Testis (tissue), 2 donors: ENCODE measurements at regions not wholly inside any gene's neighbourhood (a gene's known extent, or its start where the extent isn't known, plus 50 kb on each side); places are given as distances from the start of the nearest gene placed in this dataset.

Experiments
- CTCF ChIP-seq, 3 experiments: fragments of 450-650 bp in 2 of 3; fragments of 200-600 bp in 1 of 3; sonication (generic) in 1 of 3; IDR thresholded peaks; one replicate each; pipeline ENCODE4 v1.5.1; 2016 to 2019; ENCODE audit warnings: antibody characterized with exemption in 3 of 3, mild to moderate bottlenecking in 2 of 3, moderate library complexity in 1 of 3
- POLR2A ChIP-seq: fragments of 450-650 bp; IDR thresholded peaks from one replicate; pipeline ENCODE4 v1.6.1; 2017; ENCODE audit warnings: antibody characterized with exemption, mild to moderate bottlenecking, moderate library complexity

DNA sequence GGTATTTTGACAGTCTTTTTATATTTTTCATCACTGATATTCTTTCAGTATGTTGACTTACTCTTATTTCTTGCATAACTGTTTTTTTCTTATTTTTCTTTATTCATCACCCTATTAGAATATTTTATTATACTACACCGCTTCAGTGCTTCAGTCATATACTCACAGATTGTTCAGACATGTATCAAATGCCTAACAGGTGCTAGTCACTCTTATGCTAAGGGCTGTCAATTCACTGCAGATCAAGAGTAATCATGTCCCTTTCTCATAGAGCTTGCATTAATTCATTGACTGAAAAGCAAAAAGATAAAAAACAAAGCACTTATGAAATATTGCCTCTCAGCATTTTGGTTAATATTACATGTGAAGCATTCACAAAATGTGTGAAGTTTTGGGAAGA lies 1435.6 kb downstream of the STIM2 start:
- no peak for TF ChIP-seq CTCF (IDR thresholded peaks at IDR 0.05)
- no peak for TF ChIP-seq POLR2A
